Activated CD4-positive, alpha-beta T cell treated with anti-CD3 and anti-CD28 coated beads for 36 hours (primary cell): ENCODE measurements at regions not wholly inside any gene's neighbourhood (a gene's known extent, or its start where the extent isn't known, plus 50 kb on each side); places are given as distances from the start of the nearest gene placed in this dataset.
"Not testable (repeated sequence)": the region's sequence is repeated elsewhere in the genome, so short reads cannot be mapped to it uniquely, and the experiment has no call there.

Experiments
- ATAC-seq: fragments of 200-7000 bp; cut with Tn5 transposase; one replicate; pipeline ENCODE4 v1.10.0; 2021; ENCODE audit warnings: mild to moderate bottlenecking, moderate library complexity
- CTCF ChIA-PET: fragments of 350-600 bp; sonication (Branson Sonifier 250); formaldehyde crosslinking; loops from one replicate; lab custom pipeline; 2021; ENCODE audit warnings: antibody characterized with exemption; lab: Charles Lee
- POLR2A ChIA-PET: fragments of 350-600 bp; sonication (Branson Sonifier 250); formaldehyde crosslinking; loops from one replicate; lab custom pipeline; 2021; ENCODE audit warnings: antibody characterized with exemption, inconsistent platforms; lab: Charles Lee
- DNase-seq: peaks from one replicate; pipeline ENCODE4 v3.0.0-alpha.2; 2020
- H3K27ac Mint-ChIP-seq: one replicate; pipeline ENCODE4 v1.8.0; 2021; ENCODE audit warnings: mixed read lengths
- H3K27me3 Mint-ChIP-seq: one replicate; pipeline ENCODE4 v1.8.0; 2021; ENCODE audit warnings: mixed read lengths
- H3K36me3 Mint-ChIP-seq: one replicate; pipeline ENCODE4 v1.8.0; 2021; ENCODE audit warnings: low read depth, mixed read lengths
- H3K4me1 Mint-ChIP-seq: one replicate; pipeline ENCODE4 v1.8.0; 2021; ENCODE audit warnings: mixed read lengths
- H3K4me3 Mint-ChIP-seq: one replicate; pipeline ENCODE4 v1.8.0; 2021; ENCODE audit warnings: mild to moderate bottlenecking, moderate library complexity, mixed read lengths
- H3K9me3 Mint-ChIP-seq: one replicate; pipeline ENCODE4 v1.8.0; 2021; ENCODE audit warnings: low read depth, mixed read lengths
- intact Hi-C, 2 experiments: fragments of 100-400 bp; cut with DNase I in 1 of 2; cut with micrococcal nuclease in 1 of 2; formaldehyde crosslinking; loops; one replicate each; pipeline versions ENCODE4 v1.14.2 to v1.15.1; 2022 to 2024; cut with DNase I, micrococcal nuclease

DNA sequence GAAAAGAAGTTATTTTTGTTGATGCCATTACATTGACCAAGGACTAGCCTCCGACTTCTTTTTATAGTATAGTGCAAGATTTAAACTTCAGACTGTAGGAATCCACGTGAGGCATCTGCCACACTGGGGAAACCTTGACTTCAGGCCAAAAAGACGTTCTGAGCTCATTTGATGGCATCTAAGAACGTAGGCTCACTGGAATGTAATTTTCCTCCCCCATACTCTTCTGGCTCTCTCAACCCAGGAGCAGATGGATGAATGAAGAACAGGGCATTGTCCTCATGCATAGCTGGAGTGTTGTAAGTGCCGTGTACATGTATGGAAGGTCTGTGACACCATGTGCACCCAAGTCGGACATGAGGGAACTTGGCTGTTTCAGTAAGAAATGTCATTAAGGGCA, 72.8 kb upstream of the IKBKE start:
- DNase-seq, ATAC-seq, CTCF ChIA-PET, H3K4me3 Mint-ChIP-seq, H3K27me3 Mint-ChIP-seq, H3K27ac Mint-ChIP-seq, POLR2A ChIA-PET, H3K9me3 Mint-ChIP-seq, H3K36me3 Mint-ChIP-seq, intact Hi-C loops, H3K4me1 Mint-ChIP-seq: not testable (repeated sequence)

DNA sequence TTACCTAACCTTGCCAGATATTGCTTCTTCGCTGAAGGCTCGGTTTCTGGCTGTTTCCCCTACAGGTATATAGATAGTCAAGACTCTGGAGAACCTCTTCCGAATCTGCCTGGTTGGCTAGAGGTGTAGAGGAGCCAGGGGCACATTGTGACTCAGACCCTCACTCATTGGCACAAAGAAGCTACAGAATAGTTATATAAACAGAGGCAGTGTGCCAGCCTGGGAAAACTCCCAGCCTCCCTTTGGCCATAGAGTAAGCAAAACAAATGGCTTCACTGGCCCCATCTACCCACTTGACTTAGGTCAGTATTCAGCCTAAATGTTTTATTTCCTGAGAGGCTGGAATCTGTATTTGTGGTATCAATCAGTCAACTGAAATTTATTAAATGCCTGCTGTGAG, 72.0 kb upstream of the IKBKE start:
- ATAC-seq, H3K27me3 Mint-ChIP-seq: not testable (repeated sequence)

DNA sequence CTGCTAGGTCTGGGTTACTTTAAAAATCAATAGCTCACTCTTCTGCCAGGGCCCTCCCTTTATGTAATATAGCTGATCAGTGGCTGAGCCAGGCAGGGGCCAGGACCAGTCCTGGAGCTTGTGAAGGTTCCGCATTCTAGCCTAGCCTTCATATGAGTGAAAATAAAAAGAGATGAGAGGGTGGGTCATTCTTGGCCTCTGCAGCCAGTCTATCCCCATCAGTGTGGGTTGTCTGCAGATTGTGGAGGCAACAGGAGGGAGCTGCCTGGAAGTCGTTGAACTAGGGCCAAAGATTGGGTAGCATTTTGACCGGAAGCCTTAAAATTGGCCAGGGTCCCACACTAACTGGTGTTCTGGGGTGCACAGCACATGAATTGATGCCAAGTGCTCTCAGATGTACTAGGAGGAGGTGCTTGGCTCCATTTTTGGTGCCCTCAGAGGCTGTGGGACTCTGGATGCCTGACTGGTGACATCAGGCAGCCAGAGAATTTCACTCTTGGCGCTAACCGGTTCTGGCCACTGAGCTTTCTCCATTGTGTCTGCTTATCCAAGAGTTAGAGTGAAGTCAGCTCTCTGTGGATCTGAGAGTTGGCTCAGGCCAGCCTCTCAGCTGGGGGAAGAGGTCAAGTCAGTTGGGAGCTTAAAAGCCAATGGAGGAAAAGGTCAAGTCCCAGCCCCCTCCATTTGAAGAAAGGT, 66.5 kb upstream of the IKBKE start:
- H3K9me3 Mint-ChIP-seq, POLR2A ChIA-PET: not testable (repeated sequence)

More for the DNA sequence above, 72.0 kb upstream of the IKBKE start:
- DNase-seq, CTCF ChIA-PET, H3K4me3 Mint-ChIP-seq, intact Hi-C loops, H3K9me3 Mint-ChIP-seq, POLR2A ChIA-PET, H3K36me3 Mint-ChIP-seq, H3K27ac Mint-ChIP-seq, H3K4me1 Mint-ChIP-seq: not testable (repeated sequence)

DNA sequence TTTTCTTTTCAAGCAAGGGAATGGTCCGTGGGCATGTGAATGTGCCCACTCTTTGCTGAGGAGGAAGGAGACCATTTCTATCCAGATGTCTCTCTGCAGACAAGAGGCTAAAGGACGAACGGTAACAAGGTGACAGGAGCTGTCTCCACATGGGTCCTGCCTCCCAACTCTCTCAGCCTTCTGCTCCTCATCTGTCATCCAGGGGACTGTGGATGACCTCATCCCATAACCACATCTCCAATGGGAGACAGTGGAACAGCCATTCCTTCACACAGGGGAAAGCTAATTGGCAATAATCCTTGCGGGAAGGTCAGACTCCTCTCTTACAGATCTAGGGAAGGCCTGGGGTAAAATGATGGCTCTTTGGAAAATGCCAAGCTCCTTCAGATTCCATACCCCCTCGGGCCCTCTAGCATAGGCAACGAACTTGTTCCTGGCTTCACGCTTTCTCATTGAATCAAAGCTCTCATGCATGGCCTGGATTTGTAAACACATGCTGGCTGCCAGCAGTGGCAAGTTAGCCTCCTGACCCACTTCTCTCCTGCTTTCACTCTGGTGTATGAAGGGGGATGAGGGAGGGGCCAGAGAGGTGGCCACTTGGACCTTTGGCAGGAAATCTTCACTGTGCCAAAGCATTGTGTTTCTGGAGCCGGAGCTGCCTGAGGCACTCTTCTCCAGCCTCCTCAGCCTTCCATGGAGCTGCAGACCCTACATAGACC, 65.8 kb upstream of the IKBKE start:
- intact Hi-C loops, CTCF ChIA-PET, ATAC-seq, H3K9me3 Mint-ChIP-seq, H3K4me3 Mint-ChIP-seq, H3K27me3 Mint-ChIP-seq, H3K27ac Mint-ChIP-seq, DNase-seq, POLR2A ChIA-PET, H3K36me3 Mint-ChIP-seq, H3K4me1 Mint-ChIP-seq: not testable (repeated sequence)

More for the DNA sequence above, 66.5 kb upstream of the IKBKE start:
- H3K27ac Mint-ChIP-seq, DNase-seq, CTCF ChIA-PET, H3K36me3 Mint-ChIP-seq, H3K4me3 Mint-ChIP-seq, ATAC-seq, intact Hi-C loops, H3K4me1 Mint-ChIP-seq, H3K27me3 Mint-ChIP-seq: not testable (repeated sequence)

DNA sequence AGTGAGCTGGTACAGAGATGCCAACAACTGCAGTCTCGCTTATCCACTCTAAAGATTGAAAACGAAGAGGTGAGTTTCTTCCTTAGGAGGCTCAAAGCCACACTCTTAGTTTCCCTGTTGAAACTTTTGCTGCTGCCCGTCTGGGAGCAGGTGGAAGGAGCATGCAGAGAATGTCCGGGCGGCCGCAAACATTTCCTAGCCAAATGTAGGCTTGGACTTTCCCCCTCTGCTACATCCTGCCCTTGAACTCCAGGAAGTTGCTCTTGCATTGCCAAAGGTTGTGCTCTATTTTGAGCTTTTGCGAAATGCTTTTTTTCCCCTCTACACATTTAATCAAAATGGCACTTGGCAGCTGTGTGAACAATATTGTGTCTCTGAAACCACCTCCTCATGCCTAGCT, 65.0 kb upstream of the IKBKE start:
- H3K4me1 Mint-ChIP-seq, H3K27ac Mint-ChIP-seq, POLR2A ChIA-PET, H3K36me3 Mint-ChIP-seq, H3K27me3 Mint-ChIP-seq, DNase-seq, H3K9me3 Mint-ChIP-seq, intact Hi-C loops, ATAC-seq, H3K4me3 Mint-ChIP-seq, CTCF ChIA-PET: not testable (repeated sequence)

DNA sequence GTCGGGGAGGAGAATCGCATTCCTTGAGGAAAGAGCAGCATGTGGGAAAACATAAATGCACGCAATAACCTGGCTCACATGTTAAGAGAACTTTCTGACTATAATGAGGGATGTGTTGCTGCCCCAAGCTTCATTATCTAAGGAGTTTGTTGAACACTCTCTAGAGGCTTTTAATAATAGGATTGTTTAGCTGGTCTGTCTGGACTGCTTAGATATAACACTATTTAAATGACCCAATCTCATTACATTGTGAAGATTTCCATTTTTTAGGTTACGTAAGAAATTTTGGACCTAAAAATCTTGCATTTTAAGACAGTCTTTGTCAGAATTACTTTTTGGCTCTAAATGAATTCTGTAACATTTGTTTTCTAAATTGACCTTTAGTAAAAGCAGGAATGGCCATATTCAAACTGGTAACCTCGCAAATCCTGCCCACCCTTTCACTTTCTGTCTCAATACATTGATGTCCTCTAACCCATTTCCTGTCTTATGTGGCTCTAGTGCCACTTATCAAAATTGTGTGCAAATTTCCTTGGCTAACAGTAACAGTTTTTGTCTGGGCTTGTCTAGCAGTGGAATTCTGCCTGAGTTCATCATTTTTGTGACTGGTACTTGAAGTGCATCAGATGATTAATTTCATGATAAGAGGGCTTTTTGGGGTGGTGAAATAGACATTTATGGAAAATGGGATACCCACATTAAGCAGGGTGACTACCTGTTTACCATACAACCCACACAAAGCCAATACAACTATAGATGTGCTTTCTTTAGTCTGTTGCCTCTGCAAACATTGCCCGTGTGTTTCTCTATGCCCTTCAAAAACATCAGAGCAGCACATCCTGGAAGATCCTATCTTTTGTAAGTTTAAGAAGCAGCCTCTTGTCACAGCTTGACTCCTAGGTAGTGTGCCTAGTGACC, 61.6 kb upstream of the IKBKE start:
- H3K9me3 Mint-ChIP-seq, H3K27ac Mint-ChIP-seq, H3K27me3 Mint-ChIP-seq, H3K4me3 Mint-ChIP-seq, H3K36me3 Mint-ChIP-seq, intact Hi-C loops, CTCF ChIA-PET, POLR2A ChIA-PET, DNase-seq, H3K4me1 Mint-ChIP-seq: not testable (repeated sequence)
- ATAC-seq, result peak; percentile 72

DNA sequence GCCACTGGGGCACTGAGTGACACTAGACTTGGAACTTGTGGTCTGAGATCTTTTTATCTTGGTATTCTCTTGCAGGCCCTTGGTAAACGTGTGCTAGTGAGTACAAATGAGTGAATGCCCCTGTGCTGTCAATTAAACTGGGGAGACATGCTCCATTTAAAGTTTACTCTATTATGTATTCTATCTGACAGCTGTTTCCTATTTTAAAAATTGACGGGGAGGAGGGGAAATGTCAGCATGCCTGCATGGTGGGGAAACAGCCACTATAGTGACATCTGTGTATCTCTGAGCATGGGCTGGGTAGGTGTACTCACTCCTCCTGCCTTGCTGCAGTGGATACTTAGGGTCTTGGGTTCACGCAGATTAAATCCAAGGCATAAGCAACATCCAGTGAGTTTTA, 59.0 kb upstream of the IKBKE start:
- ATAC-seq (no peak), DNase-seq (no peak)
- CTCF ChIA-PET, result no interaction called here
- Mint-ChIP-seq H3K27me3 (no peaks in the 10 kb centered on the region), H3K4me1 (no peaks in the 10 kb centered on the region), H3K4me3 (no peak overlapping the region), H3K27ac (no peak overlapping the region), H3K36me3 (no peaks in the 10 kb centered on the region), H3K9me3 (no peaks in the 10 kb centered on the region)
- POLR2A ChIA-PET, result no interaction called here
- intact Hi-C loops, result no loop called here

DNA sequence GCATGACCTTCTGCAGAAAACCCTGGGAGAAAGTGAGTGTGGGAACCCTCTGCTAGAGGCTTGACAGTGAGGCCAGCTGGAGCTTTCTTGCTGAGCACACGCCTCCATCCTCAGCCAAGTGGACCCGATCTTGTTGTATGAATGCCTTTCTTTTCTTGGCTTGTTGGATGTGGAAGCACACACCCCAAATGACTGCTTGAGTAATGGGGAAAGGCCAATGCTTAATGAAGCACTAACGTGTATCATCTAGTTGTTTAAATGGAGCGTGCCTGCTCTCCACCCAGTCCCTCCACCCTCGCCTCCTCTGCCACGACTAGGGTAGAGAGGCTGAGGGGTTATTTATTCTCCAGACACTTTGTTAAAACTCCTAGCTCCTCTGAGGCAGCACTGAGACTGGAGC, 54.3 kb upstream of the IKBKE start:
- no peak overlapping the region for H3K27ac Mint-ChIP-seq
- ATAC-seq, result no peak
- intact Hi-C loops, result no loop called here
- POLR2A ChIA-PET, result no interaction called here
- no peaks in the 10 kb centered on the region for H3K4me1 Mint-ChIP-seq
- CTCF ChIA-PET, result no interaction called here
- no peaks in the 10 kb centered on the region for H3K27me3 Mint-ChIP-seq
- no peak for DNase-seq
- H3K36me3 Mint-ChIP-seq, result no peaks in the 10 kb centered on the region
- no peaks in the 10 kb centered on the region for H3K9me3 Mint-ChIP-seq
- no peak overlapping the region for H3K4me3 Mint-ChIP-seq

DNA sequence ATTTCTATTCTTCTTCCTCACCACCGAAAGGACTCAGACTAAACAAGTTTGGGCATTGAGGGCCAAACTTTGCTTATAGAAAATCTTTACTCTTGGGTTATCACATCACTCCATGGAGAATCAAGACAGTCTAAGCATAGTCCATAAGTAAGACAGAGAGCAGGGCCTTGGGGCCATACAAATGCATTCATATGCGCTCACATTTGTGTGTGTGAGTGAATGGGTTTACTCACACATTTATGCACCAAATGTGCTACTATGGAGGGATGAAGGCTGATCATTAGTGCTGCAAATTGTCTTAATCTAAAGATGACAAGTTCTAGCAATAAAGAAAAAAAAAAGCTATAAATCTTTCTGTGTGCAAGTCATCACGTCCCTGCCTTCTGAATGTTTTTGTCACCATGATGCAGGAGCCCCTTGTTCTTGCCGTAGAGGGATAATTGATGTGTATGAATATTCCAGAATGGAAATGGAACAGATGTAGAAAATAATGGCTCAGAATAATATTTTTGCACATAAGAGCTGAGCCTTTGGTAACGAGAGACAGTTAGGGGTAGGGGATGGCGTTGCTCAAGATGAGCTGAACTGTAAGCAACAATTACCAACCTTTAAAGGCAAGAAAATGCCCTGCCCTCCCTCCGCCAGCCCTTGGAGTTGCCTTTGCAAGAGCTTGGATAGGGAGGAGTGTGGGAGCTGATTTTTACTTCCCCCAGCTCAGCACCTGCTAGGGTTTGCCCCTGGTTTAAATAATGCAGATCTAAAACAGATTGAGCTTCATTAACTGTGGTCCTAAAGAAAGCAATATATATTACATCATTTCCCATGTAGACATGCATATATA, 52.3 kb upstream of the IKBKE start:
- Mint-ChIP-seq H3K4me1 (no peaks in the 10 kb centered on the region), H3K36me3 (no peaks in the 10 kb centered on the region), H3K27me3 (no peaks in the 10 kb centered on the region), H3K9me3 (no peaks in the 10 kb centered on the region), H3K27ac (no peak overlapping the region), H3K4me3 (no peak overlapping the region)
- intact Hi-C loops, result no loop called here
- ChIA-PET POLR2A (no interaction called here), CTCF (interaction anchor here (0.7 kb wide), 1 partner anchor 248 kb away, joined by 4 read pairs; no protein-coding TSS in a partner anchor)
- ATAC-seq, result no peak
- no peak for DNase-seq

DNA sequence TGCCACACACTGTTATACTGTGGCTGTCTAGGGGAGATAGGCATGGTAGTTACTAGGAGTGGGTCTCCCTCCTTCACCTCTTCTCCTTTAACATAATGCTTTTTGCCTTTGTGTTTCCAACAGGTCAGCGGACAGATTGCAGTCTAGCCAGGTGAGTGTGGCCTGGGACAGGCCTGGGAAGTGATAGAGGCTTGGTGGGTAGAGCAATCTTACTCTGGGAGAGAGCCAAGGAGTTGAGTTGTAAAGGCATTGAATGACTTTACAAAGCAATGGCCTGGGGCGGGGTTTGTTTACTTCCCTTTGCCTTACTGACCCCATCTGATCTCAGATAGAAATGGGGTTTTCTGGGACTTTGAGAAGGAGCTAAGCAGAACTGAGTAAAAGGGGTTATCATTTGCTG, 51.0 kb upstream of the IKBKE start:
- ChIA-PET POLR2A (no interaction called here), CTCF (interaction anchor here (0.6 kb wide), 1 partner anchor 282 kb away, joined by 3 read pairs; no protein-coding TSS in a partner anchor)
- ATAC-seq, result no peak
- intact Hi-C loops, result no loop called here
- H3K4me1 Mint-ChIP-seq, result no peaks in the 10 kb centered on the region
- H3K36me3 Mint-ChIP-seq, result peaks cover 2% of the 10 kb centered on the region
- no peak for DNase-seq
- no peaks in the 10 kb centered on the region for H3K9me3 Mint-ChIP-seq
- no peak overlapping the region for H3K4me3 Mint-ChIP-seq
- no peak overlapping the region for H3K27ac Mint-ChIP-seq
- no peaks in the 10 kb centered on the region for H3K27me3 Mint-ChIP-seq

DNA sequence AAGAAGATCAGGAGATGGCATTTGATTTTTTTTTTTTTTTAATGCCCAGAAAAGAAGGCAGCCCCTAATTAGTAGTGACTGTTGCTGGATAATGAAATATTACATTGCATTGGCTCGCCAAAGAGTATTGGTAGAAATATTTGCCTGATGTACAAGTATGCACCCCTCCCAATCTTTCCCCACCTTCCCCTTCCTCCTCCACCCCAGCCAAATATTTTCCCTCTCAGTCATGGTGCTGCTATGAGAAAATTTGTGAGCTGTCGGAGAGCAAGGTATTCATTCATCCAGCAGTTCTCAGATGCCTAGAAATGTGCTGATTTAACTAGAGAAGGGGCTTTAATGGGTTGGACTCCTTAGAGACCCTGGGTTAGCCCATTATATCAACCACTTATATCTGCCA, 50.5 kb upstream of the IKBKE start:
- Mint-ChIP-seq H3K9me3 (no peaks in the 10 kb centered on the region), H3K4me3 (no peak overlapping the region), H3K27ac (no peak overlapping the region), H3K36me3 (peaks cover 2% of the 10 kb centered on the region), H3K27me3 (no peaks in the 10 kb centered on the region), H3K4me1 (no peaks in the 10 kb centered on the region)
- CTCF ChIA-PET, result interaction anchor here (0.6 kb wide), 1 partner anchor 283 kb away, joined by 3 read pairs; no protein-coding TSS in a partner anchor
- intact Hi-C loops, result no loop called here
- ATAC-seq (no peak), DNase-seq (no peak)
- POLR2A ChIA-PET, result interaction anchor here (0.7 kb wide), 1 partner anchor 430 kb away, joined by 3 read pairs; no protein-coding TSS in a partner anchor
